Tibial nerve (tissue), 4 donors: ENCODE measurements at regions not wholly inside any gene's neighbourhood (a gene's known extent, or its start where the extent isn't known, plus 50 kb on each side); places are given as distances from the start of the nearest gene placed in this dataset.

Experiments used
- EP300 ChIP-seq, 2 donors: sonication (generic); formaldehyde crosslinking; IDR thresholded peaks; one replicate each; pipeline ENCODE4 v1.6.1; 2017; ENCODE audit warnings: antibody characterized with exemption in 2 of 2, mild to moderate bottlenecking in 1 of 2
- TF ChIP-seq, protein P1 (sequence below), 5 experiments: fragments of 200-600 bp in 3 of 5; fragments of 450-650 bp in 2 of 5; sonication (generic) in 3 of 5; IDR thresholded peaks; one replicate each; pipeline ENCODE4 v1.5.1; 2016 to 2019; ENCODE audit warnings: antibody characterized with exemption in 5 of 5, mild to moderate bottlenecking in 3 of 5, moderate library complexity in 2 of 5

GRCh38 chr10:8874972-8875371, 820.5 kb downstream of the GATA3 start:
- TF ChIP-seq, protein P1, sequence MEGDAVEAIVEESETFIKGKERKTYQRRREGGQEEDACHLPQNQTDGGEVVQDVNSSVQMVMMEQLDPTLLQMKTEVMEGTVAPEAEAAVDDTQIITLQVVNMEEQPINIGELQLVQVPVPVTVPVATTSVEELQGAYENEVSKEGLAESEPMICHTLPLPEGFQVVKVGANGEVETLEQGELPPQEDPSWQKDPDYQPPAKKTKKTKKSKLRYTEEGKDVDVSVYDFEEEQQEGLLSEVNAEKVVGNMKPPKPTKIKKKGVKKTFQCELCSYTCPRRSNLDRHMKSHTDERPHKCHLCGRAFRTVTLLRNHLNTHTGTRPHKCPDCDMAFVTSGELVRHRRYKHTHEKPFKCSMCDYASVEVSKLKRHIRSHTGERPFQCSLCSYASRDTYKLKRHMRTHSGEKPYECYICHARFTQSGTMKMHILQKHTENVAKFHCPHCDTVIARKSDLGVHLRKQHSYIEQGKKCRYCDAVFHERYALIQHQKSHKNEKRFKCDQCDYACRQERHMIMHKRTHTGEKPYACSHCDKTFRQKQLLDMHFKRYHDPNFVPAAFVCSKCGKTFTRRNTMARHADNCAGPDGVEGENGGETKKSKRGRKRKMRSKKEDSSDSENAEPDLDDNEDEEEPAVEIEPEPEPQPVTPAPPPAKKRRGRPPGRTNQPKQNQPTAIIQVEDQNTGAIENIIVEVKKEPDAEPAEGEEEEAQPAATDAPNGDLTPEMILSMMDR (IDR thresholded peaks at IDR 0.05), result no peak
- no peak for TF ChIP-seq EP300 (IDR thresholded peaks at IDR 0.05)
